ENCODE measurements at regions not wholly inside any gene's neighbourhood (a gene's known extent, or its start where the extent isn't known, plus 50 kb on each side); places are given as distances from the start of the nearest gene placed in this dataset.

DNA sequence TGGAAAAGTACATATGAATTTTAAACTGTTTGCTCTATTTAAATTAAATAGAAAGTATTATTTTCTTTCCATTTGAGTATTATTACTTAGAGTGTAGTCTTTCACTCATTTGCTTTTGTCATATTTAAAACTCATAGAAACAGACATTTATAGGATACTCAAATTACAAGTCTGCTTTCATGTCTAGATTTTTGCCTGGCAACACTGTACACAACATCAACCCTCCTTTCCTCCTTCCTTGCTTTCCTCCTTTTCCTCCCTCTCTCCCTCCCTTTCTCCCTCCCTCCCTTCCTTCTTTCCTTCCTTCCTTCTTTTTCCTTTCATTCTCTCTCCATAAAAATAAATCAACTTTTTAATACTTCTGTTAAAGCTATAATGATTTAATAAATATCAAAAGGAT is 2361.2 kb downstream of the ARAP2 start:
- Histone ChIP-seq H3K9me3 (ENCODE audit: control insufficient read depth in 2 of 2, insufficient read depth in 1 of 2, low read depth in 1 of 2, low read length in 1 of 2) (peaks cover 0 to 5% of the 10 kb centered on the region in 2 donors), H3K36me3 (ENCODE audit: control insufficient read depth in 2 of 2, insufficient read depth in 2 of 2, low read length in 1 of 2) (no peaks in the 10 kb centered on the region), H3K27ac (ENCODE audit: low read depth in 2 of 2, low read length in 1 of 2) (no peak overlapping the region), H3K27me3 (ENCODE audit: control insufficient read depth in 1 of 2, insufficient read depth in 2 of 2, low read length in 2 of 2) (no peaks in the 10 kb centered on the region), H3K4me1 (ENCODE audit: control insufficient read depth in 2 of 2, insufficient read depth in 2 of 2, low read length in 1 of 2) (no peaks in the 10 kb centered on the region), H3K4me3 (ENCODE audit: low read depth in 1 of 2, low read length in 2 of 2) (no peak overlapping the region)

DNA sequence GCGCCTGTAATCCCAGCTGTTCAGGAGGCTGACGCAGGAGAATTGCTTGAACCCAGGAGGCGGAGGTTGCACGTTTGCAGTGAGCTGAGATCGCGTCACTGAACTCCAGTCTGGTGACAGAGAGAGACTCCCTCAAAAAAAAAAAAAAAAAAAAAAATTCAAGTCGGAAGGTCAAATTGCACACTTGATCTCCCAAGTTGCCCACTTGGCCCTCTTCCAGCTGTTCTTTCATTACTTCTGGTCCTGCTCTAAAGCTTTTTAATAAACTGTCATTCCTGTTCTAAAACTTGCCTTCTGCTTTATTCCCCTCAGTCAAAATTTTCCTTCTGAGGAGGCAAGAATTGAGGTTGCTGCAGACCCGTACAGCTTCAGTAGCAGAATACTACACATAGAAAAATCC is 2358.0 kb downstream of the ARAP2 start:
- H3K4me3 ChIP-seq (ENCODE audit: low read depth in 1 of 2, low read length in 2 of 2): no peak overlapping the region
- peaks cover 0 to 5% of the 10 kb centered on the region in 2 donors for H3K9me3 ChIP-seq (ENCODE audit: control insufficient read depth in 2 of 2, insufficient read depth in 1 of 2, low read depth in 1 of 2, low read length in 1 of 2)
- H3K36me3 ChIP-seq (ENCODE audit: control insufficient read depth in 2 of 2, insufficient read depth in 2 of 2, low read length in 1 of 2): no peaks in the 10 kb centered on the region
- WGBS, 2 donors: 89% methylated on average over 8 of the region's 8 CpGs
- H3K27me3 ChIP-seq (ENCODE audit: control insufficient read depth in 1 of 2, insufficient read depth in 2 of 2, low read length in 2 of 2): no peaks in the 10 kb centered on the region
- no peak overlapping the region for H3K27ac ChIP-seq (ENCODE audit: low read depth in 2 of 2, low read length in 1 of 2)
- no peaks in the 10 kb centered on the region for H3K4me1 ChIP-seq (ENCODE audit: control insufficient read depth in 2 of 2, insufficient read depth in 2 of 2, low read length in 1 of 2)

DNA sequence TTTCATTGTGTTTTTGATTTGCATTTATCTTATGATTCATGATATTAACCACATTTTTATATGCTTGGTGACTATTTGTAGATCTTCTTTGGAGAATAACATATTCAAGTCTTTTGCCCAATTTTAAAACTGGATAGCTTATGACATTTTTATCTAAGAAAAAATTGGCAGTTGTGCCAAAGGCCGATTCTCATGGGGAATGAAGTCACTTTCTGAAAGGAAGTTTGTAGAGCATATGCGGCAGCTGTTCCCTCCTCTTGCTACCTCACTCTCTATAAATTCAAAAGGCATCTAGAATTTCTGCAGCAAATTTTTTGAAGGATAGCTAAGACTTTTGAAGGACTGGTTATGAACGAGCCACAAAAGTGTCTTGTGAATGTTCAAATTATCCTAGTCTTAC is 2353.5 kb downstream of the ARAP2 start:
- WGBS, 2 donors: 68 to 79% methylated on average over 3 of the region's 3 CpGs
- no peaks in the 10 kb centered on the region for H3K4me1 ChIP-seq (ENCODE audit: control insufficient read depth in 2 of 2, insufficient read depth in 2 of 2, low read length in 1 of 2)

DNA sequence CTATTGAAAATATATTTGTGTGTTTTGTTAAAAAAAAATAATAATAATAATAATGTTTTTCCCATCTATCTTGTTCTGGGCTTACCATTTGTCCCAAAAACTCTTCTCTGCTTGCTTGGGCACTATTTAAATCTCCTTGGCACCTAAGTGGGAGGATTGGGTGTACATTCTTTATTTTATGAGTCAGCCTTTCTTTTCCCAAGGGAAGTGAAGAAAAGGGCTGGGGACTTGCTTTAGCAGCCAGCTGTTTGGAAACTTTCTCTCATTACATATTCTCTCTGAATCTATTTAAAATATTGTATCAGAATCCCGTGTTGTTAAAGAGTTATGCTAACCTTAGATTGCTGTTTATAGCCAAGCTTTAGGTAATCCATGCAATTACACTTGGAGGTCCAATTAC is 2332.4 kb downstream of the ARAP2 start:
- no peaks in the 10 kb centered on the region for H3K27me3 ChIP-seq (ENCODE audit: control insufficient read depth in 1 of 2, insufficient read depth in 2 of 2, low read length in 2 of 2)
- H3K27ac ChIP-seq (ENCODE audit: low read depth in 2 of 2, low read length in 1 of 2): no peak overlapping the region
- no peaks in the 10 kb centered on the region for H3K4me1 ChIP-seq (ENCODE audit: control insufficient read depth in 2 of 2, insufficient read depth in 2 of 2, low read length in 1 of 2)
- H3K4me3 ChIP-seq (ENCODE audit: low read depth in 1 of 2, low read length in 2 of 2): no peak overlapping the region
- H3K9me3 ChIP-seq (ENCODE audit: control insufficient read depth in 2 of 2, insufficient read depth in 1 of 2, low read depth in 1 of 2, low read length in 1 of 2): no peaks in the 10 kb centered on the region
- no peaks in the 10 kb centered on the region for H3K36me3 ChIP-seq (ENCODE audit: control insufficient read depth in 2 of 2, insufficient read depth in 2 of 2, low read length in 1 of 2)
- WGBS, 2 donors: 68 to 76% methylated on average over 1 of the region's 1 CpG

More for the DNA sequence above, 2353.5 kb downstream of the ARAP2 start:
- Histone ChIP-seq H3K9me3 (ENCODE audit: control insufficient read depth in 2 of 2, insufficient read depth in 1 of 2, low read depth in 1 of 2, low read length in 1 of 2) (peaks cover 0 to 4% of the 10 kb centered on the region in 2 donors), H3K27me3 (ENCODE audit: control insufficient read depth in 1 of 2, insufficient read depth in 2 of 2, low read length in 2 of 2) (no peaks in the 10 kb centered on the region), H3K4me3 (ENCODE audit: low read depth in 1 of 2, low read length in 2 of 2) (no peak overlapping the region), H3K27ac (ENCODE audit: low read depth in 2 of 2, low read length in 1 of 2) (no peak overlapping the region), H3K36me3 (ENCODE audit: control insufficient read depth in 2 of 2, insufficient read depth in 2 of 2, low read length in 1 of 2) (no peaks in the 10 kb centered on the region)

DNA sequence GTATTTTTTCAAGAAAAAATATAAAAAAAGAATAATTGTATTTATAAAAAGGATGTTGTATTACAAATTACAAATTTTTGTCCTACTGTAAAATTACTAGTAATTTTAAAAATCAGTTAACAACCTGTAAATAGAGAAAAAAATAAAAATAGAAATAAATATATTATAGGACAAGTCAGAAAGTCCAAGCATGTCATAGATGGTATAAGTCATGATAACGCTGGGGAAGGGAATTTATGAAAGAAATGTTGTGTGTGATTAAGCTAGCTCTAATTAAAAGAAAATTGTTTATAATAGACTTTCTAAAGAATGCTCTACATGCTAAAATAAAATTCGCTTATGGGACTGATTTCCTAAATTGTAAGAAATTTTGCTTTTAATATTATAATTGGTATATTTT is 2329.9 kb downstream of the ARAP2 start:
- Histone ChIP-seq H3K4me3 (ENCODE audit: low read depth in 1 of 2, low read length in 2 of 2) (no peak overlapping the region), H3K4me1 (ENCODE audit: control insufficient read depth in 2 of 2, insufficient read depth in 2 of 2, low read length in 1 of 2) (no peaks in the 10 kb centered on the region), H3K36me3 (ENCODE audit: control insufficient read depth in 2 of 2, insufficient read depth in 2 of 2, low read length in 1 of 2) (no peaks in the 10 kb centered on the region), H3K9me3 (ENCODE audit: control insufficient read depth in 2 of 2, insufficient read depth in 1 of 2, low read depth in 1 of 2, low read length in 1 of 2) (no peaks in the 10 kb centered on the region), H3K27me3 (ENCODE audit: control insufficient read depth in 1 of 2, insufficient read depth in 2 of 2, low read length in 2 of 2) (no peaks in the 10 kb centered on the region), H3K27ac (ENCODE audit: low read depth in 2 of 2, low read length in 1 of 2) (no peak overlapping the region)
- 58 to 78% methylated on average over 2 of the region's 2 CpGs for WGBS, 2 donors

DNA sequence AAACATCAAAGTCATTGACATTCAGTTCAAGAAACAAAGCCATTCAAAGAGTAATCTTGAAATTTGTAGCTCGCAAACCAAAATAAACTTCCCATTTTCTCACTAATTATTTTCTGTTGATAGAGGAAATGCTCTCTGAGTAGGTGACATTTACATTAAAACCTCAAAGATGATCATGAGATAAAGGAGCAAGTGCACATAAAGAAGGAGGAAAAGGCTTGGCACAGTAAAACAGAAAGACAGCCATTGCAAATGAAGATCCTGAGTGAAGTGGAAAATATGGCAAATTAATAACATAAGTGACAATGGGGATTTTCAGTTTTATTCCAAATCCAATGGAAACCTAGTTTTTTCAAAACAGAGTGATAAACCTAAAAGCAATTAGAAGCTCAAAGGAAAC is 2320.8 kb downstream of the ARAP2 start:
- Histone ChIP-seq H3K27ac (ENCODE audit: low read depth in 2 of 2, low read length in 1 of 2) (no peak overlapping the region), H3K4me3 (ENCODE audit: low read depth in 1 of 2, low read length in 2 of 2) (no peak overlapping the region), H3K27me3 (ENCODE audit: control insufficient read depth in 1 of 2, insufficient read depth in 2 of 2, low read length in 2 of 2) (no peaks in the 10 kb centered on the region), H3K9me3 (ENCODE audit: control insufficient read depth in 2 of 2, insufficient read depth in 1 of 2, low read depth in 1 of 2, low read length in 1 of 2) (peaks cover 0 to 2% of the 10 kb centered on the region in 2 donors), H3K4me1 (ENCODE audit: control insufficient read depth in 2 of 2, insufficient read depth in 2 of 2, low read length in 1 of 2) (no peaks in the 10 kb centered on the region), H3K36me3 (ENCODE audit: control insufficient read depth in 2 of 2, insufficient read depth in 2 of 2, low read length in 1 of 2) (no peaks in the 10 kb centered on the region)
- 87 to 94% methylated on average over 1 of the region's 1 CpG for WGBS, 2 donors

DNA sequence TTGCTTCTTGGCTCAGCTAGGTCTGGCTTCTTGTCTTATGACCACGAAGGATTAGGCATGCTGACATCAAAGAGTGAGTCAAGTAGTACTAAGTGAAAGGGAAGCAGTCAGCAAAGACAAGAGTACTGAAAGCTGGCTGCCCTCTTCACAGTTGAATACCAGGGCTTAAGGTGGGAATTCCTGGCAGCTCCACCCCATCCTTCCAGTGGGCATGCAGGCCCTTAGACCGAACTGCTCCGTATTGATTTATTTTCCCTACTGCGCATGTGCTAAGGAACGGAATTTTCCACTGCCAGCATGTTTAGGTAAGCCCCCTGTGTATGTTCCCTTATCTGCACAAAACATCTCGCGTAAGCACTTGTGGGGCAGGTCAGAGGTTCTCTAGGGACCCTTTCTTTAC is 2320.1 kb downstream of the ARAP2 start:
- no peaks in the 10 kb centered on the region for H3K27me3 ChIP-seq (ENCODE audit: control insufficient read depth in 1 of 2, insufficient read depth in 2 of 2, low read length in 2 of 2)
- H3K36me3 ChIP-seq (ENCODE audit: control insufficient read depth in 2 of 2, insufficient read depth in 2 of 2, low read length in 1 of 2): no peaks in the 10 kb centered on the region
- no peaks in the 10 kb centered on the region for H3K4me1 ChIP-seq (ENCODE audit: control insufficient read depth in 2 of 2, insufficient read depth in 2 of 2, low read length in 1 of 2)
- WGBS, 2 donors: 54 to 60% methylated on average over 7 of the region's 7 CpGs
- no peak overlapping the region for H3K27ac ChIP-seq (ENCODE audit: low read depth in 2 of 2, low read length in 1 of 2)
- peaks cover 0 to 2% of the 10 kb centered on the region in 2 donors for H3K9me3 ChIP-seq (ENCODE audit: control insufficient read depth in 2 of 2, insufficient read depth in 1 of 2, low read depth in 1 of 2, low read length in 1 of 2)
- H3K4me3 ChIP-seq (ENCODE audit: low read depth in 1 of 2, low read length in 2 of 2): no peak overlapping the region

DNA sequence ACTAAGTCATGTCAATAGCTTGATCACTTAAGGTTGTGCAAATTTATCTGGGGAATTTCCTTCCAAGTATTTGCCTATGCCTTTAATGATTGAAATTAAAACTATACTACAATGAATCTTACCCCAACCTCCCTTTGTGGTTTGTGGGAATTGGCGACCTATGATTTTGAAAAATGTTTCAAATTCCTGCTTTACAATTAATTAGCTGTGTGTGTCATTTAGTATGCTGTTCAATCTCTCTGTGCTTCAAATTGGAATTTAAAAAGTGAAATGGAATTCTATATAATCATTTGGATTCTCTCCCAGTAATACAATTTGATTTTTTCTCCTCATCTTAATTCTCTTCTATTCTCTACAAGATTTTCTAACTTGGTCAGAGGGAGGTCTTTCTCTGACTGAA is 2319.5 kb downstream of the ARAP2 start:
- no peak overlapping the region for H3K4me3 ChIP-seq (ENCODE audit: low read depth in 1 of 2, low read length in 2 of 2)
- H3K27me3 ChIP-seq (ENCODE audit: control insufficient read depth in 1 of 2, insufficient read depth in 2 of 2, low read length in 2 of 2): no peaks in the 10 kb centered on the region
- WGBS, 2 donors: 36 to 48% methylated on average over 1 of the region's 1 CpG
- H3K36me3 ChIP-seq (ENCODE audit: control insufficient read depth in 2 of 2, insufficient read depth in 2 of 2, low read length in 1 of 2): no peaks in the 10 kb centered on the region
- H3K9me3 ChIP-seq (ENCODE audit: control insufficient read depth in 2 of 2, insufficient read depth in 1 of 2, low read depth in 1 of 2, low read length in 1 of 2): peaks cover 0 to 2% of the 10 kb centered on the region in 2 donors
- no peaks in the 10 kb centered on the region for H3K4me1 ChIP-seq (ENCODE audit: control insufficient read depth in 2 of 2, insufficient read depth in 2 of 2, low read length in 1 of 2)
- H3K27ac ChIP-seq (ENCODE audit: low read depth in 2 of 2, low read length in 1 of 2): no peak overlapping the region

DNA sequence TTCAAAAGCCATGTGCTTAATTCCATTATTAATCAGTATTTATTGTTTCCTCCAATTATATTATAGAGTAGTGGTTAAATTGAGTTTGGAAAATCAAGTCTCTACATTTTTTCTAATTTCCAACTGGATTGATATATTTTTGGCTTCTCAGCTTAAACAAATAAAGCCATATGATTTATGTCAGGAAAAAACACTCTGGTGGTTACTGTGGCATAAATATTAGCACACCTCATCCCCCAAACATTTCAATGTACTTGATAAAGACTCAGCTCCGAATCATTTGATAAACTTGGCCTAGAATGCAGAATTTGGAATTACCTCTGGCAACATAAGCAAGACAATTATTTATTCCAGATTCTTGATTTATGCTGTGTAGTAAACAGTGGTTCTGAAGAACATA is 2313.8 kb downstream of the ARAP2 start:
- no peaks in the 10 kb centered on the region for H3K9me3 ChIP-seq (ENCODE audit: control insufficient read depth in 2 of 2, insufficient read depth in 1 of 2, low read depth in 1 of 2, low read length in 1 of 2)
- no peak overlapping the region for H3K27ac ChIP-seq (ENCODE audit: low read depth in 2 of 2, low read length in 1 of 2)
- H3K4me1 ChIP-seq (ENCODE audit: control insufficient read depth in 2 of 2, insufficient read depth in 2 of 2, low read length in 1 of 2): no peaks in the 10 kb centered on the region
- 16 to 24% methylated on average over 1 of the region's 1 CpG for WGBS, 2 donors
- H3K27me3 ChIP-seq (ENCODE audit: control insufficient read depth in 1 of 2, insufficient read depth in 2 of 2, low read length in 2 of 2): no peaks in the 10 kb centered on the region
- H3K4me3 ChIP-seq (ENCODE audit: low read depth in 1 of 2, low read length in 2 of 2): no peak overlapping the region
- H3K36me3 ChIP-seq (ENCODE audit: control insufficient read depth in 2 of 2, insufficient read depth in 2 of 2, low read length in 1 of 2): no peaks in the 10 kb centered on the region

DNA sequence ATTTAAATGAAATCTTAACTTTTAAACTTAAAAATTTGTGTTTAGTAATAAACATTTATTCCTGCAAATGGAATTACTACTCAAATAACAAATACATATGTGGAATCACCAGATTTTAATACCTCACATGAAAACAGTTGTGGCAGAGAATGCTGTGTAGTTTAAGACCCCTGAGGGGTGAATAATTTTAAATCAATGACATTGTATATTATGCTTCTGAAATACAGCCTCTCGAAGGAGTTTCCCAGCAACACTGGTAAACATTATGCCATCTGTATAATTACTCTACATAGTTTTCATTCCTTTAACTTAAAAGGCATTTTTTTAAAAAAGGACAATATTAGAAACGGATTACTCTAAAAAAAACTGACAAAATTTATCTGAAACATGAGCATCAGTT is 2313.3 kb downstream of the ARAP2 start:
- Histone ChIP-seq H3K9me3 (ENCODE audit: control insufficient read depth in 2 of 2, insufficient read depth in 1 of 2, low read depth in 1 of 2, low read length in 1 of 2) (no peaks in the 10 kb centered on the region), H3K4me1 (ENCODE audit: control insufficient read depth in 2 of 2, insufficient read depth in 2 of 2, low read length in 1 of 2) (no peaks in the 10 kb centered on the region), H3K27me3 (ENCODE audit: control insufficient read depth in 1 of 2, insufficient read depth in 2 of 2, low read length in 2 of 2) (no peaks in the 10 kb centered on the region), H3K27ac (ENCODE audit: low read depth in 2 of 2, low read length in 1 of 2) (no peak overlapping the region), H3K36me3 (ENCODE audit: control insufficient read depth in 2 of 2, insufficient read depth in 2 of 2, low read length in 1 of 2) (no peaks in the 10 kb centered on the region), H3K4me3 (ENCODE audit: low read depth in 1 of 2, low read length in 2 of 2) (no peak overlapping the region)
- 37 to 57% methylated on average over 2 of the region's 2 CpGs for WGBS, 2 donors

Data from esophagus (tissue), 2 donors.